ENCODE measurements at regions not wholly inside any gene's neighbourhood (a gene's known extent, or its start where the extent isn't known, plus 50 kb on each side); places are given as distances from the start of the nearest gene placed in this dataset.
"Not testable (repeated sequence)": the region's sequence is repeated elsewhere in the genome, so short reads cannot be mapped to it uniquely, and the experiment has no call there.

DNA sequence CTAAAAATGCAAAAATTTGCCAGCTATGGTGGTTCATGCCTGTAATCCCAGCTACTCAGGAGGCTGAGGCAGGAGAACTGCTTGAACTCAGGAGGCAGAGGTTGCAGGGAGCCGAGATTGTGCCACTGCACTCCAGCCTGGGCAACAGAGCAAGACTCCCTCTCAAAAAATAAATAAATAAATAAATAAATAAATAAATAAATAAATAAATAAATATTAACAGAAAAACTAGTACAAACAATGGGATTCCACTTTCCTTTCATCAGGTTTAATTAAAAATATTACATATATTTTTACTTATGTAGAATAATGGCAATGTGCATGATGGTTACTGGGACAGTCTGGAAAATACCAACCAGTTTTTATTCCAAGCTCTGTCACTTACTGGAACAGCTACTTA is 897.5 kb downstream of the PLOD2 start:
- H3K27me3 Mint-ChIP-seq; H3K4me1 Mint-ChIP-seq; intact Hi-C loops (cut with micrococcal nuclease); DNase-seq; H3K36me3 Mint-ChIP-seq (ENCODE audit: low read depth); H3K27ac Mint-ChIP-seq; H3K9me3 Mint-ChIP-seq; H3K4me3 Mint-ChIP-seq: not testable (repeated sequence)

DNA sequence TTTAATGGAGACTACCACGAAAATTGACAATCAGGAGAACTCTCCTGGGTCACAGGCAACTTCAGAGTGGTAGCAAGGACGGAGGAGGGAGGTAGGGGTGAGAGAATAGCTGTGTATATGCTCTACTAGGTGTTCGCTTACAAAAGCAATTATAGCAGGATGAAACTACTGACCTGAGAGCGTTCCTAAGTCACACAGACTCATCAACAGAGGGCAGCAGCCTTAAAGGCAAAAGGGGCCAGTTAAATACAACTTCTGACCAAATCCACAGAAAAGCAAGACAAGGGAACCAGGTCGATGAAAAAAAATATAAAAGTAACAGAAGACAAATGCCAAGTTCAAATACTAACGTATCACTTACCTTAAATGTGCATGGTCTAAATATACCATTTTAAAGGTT is 894.6 kb downstream of the PLOD2 start:
- no peaks in the 10 kb centered on the region for H3K4me1 Mint-ChIP-seq
- H3K4me3 Mint-ChIP-seq, result no peak overlapping the region
- H3K36me3 Mint-ChIP-seq (ENCODE audit: low read depth), result no peaks in the 10 kb centered on the region
- H3K9me3 Mint-ChIP-seq, result no peaks in the 10 kb centered on the region
- no peak for DNase-seq
- intact Hi-C loops (cut with micrococcal nuclease), result no loop called here
- no peak overlapping the region for H3K27ac Mint-ChIP-seq
- H3K27me3 Mint-ChIP-seq, result no peaks in the 10 kb centered on the region

DNA sequence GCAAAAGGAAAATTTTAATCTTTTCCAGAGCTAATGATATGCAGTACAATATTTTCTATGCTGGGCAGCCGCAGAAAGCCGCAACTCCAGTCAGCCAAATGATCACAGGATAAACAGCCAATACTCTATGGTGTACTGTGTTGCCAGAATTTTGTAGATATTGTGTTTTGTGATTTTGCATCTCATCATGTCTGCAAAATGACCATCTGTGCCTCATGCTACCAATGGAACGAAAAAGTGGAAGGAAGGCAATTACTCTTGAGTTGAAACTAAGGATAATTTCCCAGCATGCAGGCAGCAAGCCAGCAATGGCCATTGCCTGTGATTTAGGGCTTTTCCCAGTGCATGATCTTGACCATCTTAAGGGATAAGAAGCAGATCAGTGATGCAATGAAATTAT is 891.9 kb downstream of the PLOD2 start:
- no peak for DNase-seq
- Mint-ChIP-seq H3K4me3 (no peak overlapping the region), H3K36me3 (ENCODE audit: low read depth) (no peaks in the 10 kb centered on the region), H3K27ac (no peak overlapping the region), H3K9me3 (no peaks in the 10 kb centered on the region), H3K4me1 (no peaks in the 10 kb centered on the region), H3K27me3 (no peaks in the 10 kb centered on the region)
- intact Hi-C loops (cut with micrococcal nuclease), result no loop called here

DNA sequence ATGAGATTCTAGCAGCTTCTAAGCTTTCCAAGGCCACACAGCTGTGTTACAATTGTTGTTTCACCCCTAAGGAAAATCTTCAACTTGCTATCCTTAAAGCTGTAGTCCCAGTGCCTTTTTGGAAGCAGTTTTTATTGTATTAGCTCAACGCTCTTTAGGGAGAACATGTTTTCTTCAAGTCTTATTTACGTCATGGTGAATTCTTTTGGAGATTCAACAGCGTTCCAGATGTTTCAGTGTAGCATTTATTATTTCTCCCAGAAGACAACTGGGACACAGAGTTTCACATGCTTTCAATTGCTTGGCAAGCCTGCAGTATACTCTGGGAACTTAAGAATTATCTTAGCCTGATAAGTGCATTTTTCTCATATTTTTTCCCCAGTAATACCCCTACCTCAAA is 888.3 kb downstream of the PLOD2 start:
- DNase-seq, result no peak
- Mint-ChIP-seq H3K4me1 (no peaks in the 10 kb centered on the region), H3K9me3 (no peaks in the 10 kb centered on the region), H3K27me3 (no peaks in the 10 kb centered on the region), H3K27ac (no peak overlapping the region), H3K36me3 (ENCODE audit: low read depth) (no peaks in the 10 kb centered on the region), H3K4me3 (no peak overlapping the region)
- intact Hi-C loops (cut with micrococcal nuclease), result no loop called here

DNA sequence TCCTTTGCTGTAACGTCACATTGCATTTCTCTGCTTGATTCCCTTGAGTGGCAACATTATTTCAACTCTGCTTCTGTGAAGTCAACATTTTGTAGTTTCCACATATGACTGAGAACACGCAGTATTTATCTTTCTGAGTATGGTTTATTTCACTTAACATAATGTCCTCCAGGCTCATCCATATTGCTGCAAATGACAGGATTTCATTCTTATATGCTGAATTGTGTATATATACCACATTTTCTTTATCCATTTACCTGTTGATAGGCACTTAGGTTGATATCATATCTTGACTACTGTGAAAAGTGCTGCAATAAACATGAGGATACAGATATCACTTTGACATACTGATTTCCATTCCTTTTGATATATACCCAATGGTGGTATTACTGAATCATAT is 878.5 kb downstream of the PLOD2 start:
- no peaks in the 10 kb centered on the region for H3K27me3 Mint-ChIP-seq
- no peak for DNase-seq
- no peak overlapping the region for H3K4me3 Mint-ChIP-seq
- no peak overlapping the region for H3K27ac Mint-ChIP-seq
- no peaks in the 10 kb centered on the region for H3K36me3 Mint-ChIP-seq (ENCODE audit: low read depth)
- H3K9me3 Mint-ChIP-seq, result peaks cover 5% of the 10 kb centered on the region
- H3K4me1 Mint-ChIP-seq, result no peaks in the 10 kb centered on the region
- intact Hi-C loops (cut with micrococcal nuclease), result no loop called here

DNA sequence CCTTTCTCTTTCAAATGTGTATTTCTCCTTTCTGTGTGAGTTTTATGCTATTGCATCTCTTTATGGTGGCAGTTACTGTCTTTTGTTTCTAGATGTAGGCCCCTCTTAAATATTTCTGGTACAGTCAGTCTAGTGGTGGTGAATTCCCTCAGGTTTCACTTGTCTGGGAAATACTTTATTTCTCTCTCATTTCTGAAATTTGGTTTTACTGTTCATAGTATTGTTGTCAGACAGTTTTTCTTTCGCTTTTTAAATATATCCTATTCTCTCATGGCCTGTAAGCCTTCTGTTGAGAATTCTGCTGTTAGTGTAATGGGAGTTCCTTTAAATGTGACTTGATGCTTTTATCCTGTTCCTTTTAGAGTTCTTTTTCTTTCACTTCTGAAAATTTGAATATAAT is 874.0 kb downstream of the PLOD2 start:
- Mint-ChIP-seq H3K36me3 (ENCODE audit: low read depth) (no peaks in the 10 kb centered on the region), H3K4me3 (no peak overlapping the region), H3K27ac (no peak overlapping the region), H3K9me3 (peaks cover 13% of the 10 kb centered on the region), H3K4me1 (no peaks in the 10 kb centered on the region), H3K27me3 (no peaks in the 10 kb centered on the region)
- DNase-seq, result no peak
- intact Hi-C loops (cut with micrococcal nuclease), result no loop called here

DNA sequence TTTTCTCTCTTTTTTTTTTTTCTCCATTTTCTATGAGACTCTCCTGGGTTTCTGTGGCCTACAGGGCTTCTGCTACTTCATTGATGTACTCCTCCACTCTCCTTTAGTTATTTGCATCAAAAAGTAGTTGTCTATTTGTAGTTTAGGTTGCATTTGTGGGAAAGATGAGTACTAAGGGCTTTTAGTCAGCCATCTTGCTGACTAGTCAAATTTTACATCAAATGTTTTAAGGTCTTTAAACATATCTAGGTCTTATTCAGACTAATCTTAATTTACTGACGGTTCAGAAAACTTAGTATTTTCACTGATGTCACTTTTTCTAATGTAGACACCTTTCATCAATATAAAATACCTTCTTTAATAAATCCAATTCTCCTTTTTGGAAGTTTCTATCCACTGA is 871.0 kb downstream of the PLOD2 start:
- Mint-ChIP-seq H3K36me3 (ENCODE audit: low read depth) (no peaks in the 10 kb centered on the region), H3K9me3 (peaks cover 13% of the 10 kb centered on the region), H3K4me1 (no peaks in the 10 kb centered on the region), H3K27ac (no peak overlapping the region), H3K4me3 (no peak overlapping the region), H3K27me3 (no peaks in the 10 kb centered on the region)
- intact Hi-C loops (cut with micrococcal nuclease), result no loop called here
- DNase-seq, result no peak

DNA sequence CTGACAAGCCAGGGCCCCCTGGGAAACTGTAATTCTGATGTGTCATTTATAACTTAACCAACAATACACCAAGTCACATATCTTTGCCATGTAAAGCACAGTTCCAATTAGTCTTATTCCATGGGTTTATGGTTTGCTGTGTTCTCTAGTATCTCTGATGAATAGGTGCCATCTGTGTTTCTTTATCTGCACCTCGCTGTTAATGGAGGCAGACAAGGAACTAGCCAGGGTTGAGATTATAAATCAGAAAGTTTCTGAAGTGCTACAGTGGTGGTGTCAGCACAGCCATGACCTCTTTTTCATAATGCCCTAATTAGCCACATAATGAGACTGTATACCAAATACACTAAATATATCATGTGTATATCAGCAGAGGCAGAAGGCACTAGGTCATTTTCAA is 866.4 kb downstream of the PLOD2 start:
- H3K9me3 Mint-ChIP-seq, result no peaks in the 10 kb centered on the region
- no peaks in the 10 kb centered on the region for H3K27me3 Mint-ChIP-seq
- H3K4me1 Mint-ChIP-seq, result no peaks in the 10 kb centered on the region
- intact Hi-C loops (cut with micrococcal nuclease), result no loop called here
- DNase-seq, result no peak
- H3K36me3 Mint-ChIP-seq (ENCODE audit: low read depth), result no peaks in the 10 kb centered on the region
- H3K4me3 Mint-ChIP-seq, result no peak overlapping the region
- no peak overlapping the region for H3K27ac Mint-ChIP-seq

DNA sequence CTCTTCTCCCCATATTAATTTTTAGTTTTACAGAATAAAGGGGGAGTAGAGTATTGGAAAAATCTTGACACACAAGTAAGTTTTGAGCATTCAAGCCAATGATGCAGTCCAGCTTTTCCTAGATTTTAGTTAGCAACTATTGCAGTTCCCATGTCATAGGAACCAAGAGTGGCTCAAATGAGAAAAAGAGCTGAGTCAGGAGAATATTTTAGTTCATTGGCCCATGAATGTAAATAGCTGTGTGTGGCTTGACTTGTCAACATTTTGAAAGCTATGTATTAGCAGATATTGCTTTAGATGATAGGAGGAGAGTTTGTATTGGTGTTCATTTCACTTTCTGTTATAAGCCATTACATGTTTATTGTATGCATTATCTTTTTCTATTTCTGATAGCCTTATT is 853.7 kb downstream of the PLOD2 start:
- Mint-ChIP-seq H3K4me1 (no peaks in the 10 kb centered on the region), H3K9me3 (no peaks in the 10 kb centered on the region), H3K27me3 (no peaks in the 10 kb centered on the region), H3K36me3 (ENCODE audit: low read depth) (no peaks in the 10 kb centered on the region), H3K4me3 (no peak overlapping the region), H3K27ac (no peak overlapping the region)
- intact Hi-C loops (cut with micrococcal nuclease), result no loop called here
- no peak for DNase-seq

DNA sequence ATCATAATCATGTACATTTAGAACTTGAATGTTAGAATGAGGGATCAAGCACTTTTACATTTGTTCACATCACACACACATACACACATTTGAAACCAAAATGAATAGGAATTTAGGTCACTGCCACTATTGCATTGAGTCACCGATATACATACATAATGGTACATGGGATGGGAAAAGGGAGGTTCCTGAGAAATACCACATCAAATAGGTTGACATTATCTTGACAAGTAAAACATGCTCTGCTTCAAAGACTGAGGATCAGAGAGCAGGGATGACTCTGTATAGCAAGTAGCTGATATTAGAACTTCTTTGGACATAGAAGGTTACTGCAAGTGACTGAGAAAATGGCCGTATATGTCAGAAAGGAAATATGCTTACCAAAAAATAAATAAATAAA is 847.2 kb downstream of the PLOD2 start:
- Mint-ChIP-seq H3K4me1 (no peaks in the 10 kb centered on the region), H3K9me3 (no peaks in the 10 kb centered on the region), H3K27ac (no peak overlapping the region), H3K27me3 (no peaks in the 10 kb centered on the region), H3K4me3 (no peak overlapping the region), H3K36me3 (ENCODE audit: low read depth) (no peaks in the 10 kb centered on the region)
- no peak for DNase-seq
- intact Hi-C loops (cut with micrococcal nuclease), result no loop called here

DNA sequence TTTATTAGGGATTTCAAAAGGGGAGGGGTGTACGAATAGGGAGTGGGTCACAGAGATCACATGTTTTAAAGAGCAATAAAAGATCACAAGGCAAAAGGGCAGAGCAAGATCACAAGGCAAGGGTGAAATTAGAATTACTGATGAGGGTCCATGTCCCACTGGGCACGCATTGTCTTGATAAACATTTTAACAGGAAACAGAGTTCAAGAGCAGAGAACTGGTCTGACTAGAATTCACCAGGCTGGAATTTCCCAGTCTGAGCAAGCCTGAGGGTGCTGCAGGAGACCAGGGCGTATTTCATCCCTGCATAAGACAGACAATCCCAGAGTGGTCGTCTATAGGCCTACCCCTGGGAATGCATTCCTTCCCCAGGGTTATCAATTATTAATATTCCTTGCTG is 844.7 kb downstream of the PLOD2 start:
- H3K36me3 Mint-ChIP-seq (ENCODE audit: low read depth); H3K4me3 Mint-ChIP-seq; H3K4me1 Mint-ChIP-seq; DNase-seq; H3K27me3 Mint-ChIP-seq; H3K9me3 Mint-ChIP-seq; H3K27ac Mint-ChIP-seq; intact Hi-C loops (cut with micrococcal nuclease): not testable (repeated sequence)

DNA sequence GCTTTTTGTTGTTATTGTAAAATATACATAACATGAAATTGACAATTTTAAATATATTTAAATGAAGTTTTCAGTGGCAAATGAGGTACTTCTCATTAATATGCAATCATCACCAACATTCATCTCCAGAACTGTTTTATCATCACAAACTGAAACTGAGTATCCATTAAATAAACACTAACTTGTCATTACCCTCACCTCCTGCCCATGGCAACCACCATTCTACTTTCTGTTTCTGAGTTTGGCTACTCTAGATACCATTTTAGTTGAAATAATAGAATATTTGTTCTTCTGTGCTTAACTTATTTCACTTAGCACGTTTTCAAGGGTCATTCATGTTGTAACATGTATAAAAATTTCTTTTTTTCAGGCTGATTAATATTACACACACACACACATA is 834.3 kb downstream of the PLOD2 start:
- H3K27ac Mint-ChIP-seq, result no peak overlapping the region
- no peak overlapping the region for H3K4me3 Mint-ChIP-seq
- no peak for DNase-seq
- no peaks in the 10 kb centered on the region for H3K9me3 Mint-ChIP-seq
- H3K36me3 Mint-ChIP-seq (ENCODE audit: low read depth), result no peaks in the 10 kb centered on the region
- H3K27me3 Mint-ChIP-seq, result no peaks in the 10 kb centered on the region
- intact Hi-C loops (cut with micrococcal nuclease), result no loop called here
- H3K4me1 Mint-ChIP-seq, result no peaks in the 10 kb centered on the region

DNA sequence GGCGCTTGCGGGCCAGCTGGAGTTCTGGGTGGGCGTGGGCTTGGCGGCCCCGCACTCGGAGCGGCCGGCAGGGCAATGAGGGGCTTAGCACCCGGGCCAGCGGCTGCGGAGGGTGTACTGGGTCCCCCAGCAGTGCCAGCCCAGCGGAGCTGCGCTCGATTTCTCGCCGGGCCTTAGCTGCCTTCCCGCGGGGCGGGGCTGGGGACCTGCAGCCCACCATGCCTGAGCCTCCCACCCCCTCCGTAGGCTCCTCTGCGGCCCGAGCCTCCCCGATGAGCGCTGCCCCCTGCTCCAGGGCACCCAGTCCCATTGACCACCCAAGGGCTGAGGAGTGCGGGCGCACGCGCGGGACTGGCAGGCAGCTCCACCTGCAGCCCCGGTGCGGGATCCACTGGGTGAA is 827.6 kb downstream of the PLOD2 start:
- H3K9me3 Mint-ChIP-seq; H3K4me1 Mint-ChIP-seq; intact Hi-C loops (cut with micrococcal nuclease); H3K27me3 Mint-ChIP-seq; H3K4me3 Mint-ChIP-seq; DNase-seq; H3K27ac Mint-ChIP-seq; H3K36me3 Mint-ChIP-seq (ENCODE audit: low read depth): not testable (repeated sequence)

DNA sequence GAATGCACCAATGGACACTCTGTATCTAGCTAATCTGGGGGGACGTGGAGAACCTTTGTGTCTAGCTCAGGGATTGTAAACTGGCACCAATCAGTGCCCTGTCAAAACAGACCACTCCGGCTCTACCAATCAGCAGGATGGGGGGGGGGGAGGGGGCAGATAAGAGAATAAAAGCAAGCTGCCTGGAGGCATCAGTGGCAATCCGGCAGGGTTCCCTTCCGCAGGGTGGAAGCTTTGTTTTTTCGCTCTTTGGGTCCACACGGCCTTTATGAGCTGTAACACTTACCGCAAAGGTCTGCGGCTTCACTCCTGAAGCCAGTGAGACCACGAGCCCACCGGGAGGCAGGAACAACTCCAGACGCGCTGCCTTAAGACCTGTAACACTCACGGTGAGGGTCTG is 827.1 kb downstream of the PLOD2 start:
- Mint-ChIP-seq H3K4me3 (no peak overlapping the region), H3K4me1 (no peaks in the 10 kb centered on the region), H3K9me3 (no peaks in the 10 kb centered on the region), H3K36me3 (ENCODE audit: low read depth) (no peaks in the 10 kb centered on the region), H3K27me3 (no peaks in the 10 kb centered on the region), H3K27ac (no peak overlapping the region)
- DNase-seq, result no peak
- intact Hi-C loops (cut with micrococcal nuclease), result no loop called here

DNA sequence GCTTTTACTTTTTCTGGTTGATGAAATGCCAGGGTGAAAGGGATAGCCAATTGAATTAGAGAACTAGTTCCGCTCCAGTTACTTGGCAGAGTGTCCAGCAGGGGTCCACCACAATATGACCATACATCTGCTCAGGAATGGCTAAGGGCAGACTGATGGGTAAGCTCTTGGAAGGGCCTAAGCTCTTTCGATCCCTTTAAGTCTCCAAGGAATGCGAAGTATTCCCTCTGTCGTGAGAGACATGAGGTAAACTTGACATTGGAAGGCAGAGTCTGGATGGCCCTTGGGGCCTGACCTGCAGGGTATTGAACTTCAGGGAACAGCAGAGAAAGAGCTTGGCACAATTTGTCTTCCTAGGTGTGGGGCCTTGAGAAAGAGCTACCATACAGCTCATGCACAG is 805.8 kb downstream of the PLOD2 start:
- H3K27me3 Mint-ChIP-seq, result no peaks in the 10 kb centered on the region
- H3K4me1 Mint-ChIP-seq, result no peaks in the 10 kb centered on the region
- intact Hi-C loops (cut with micrococcal nuclease), result no loop called here
- peaks cover 15% of the 10 kb centered on the region for H3K9me3 Mint-ChIP-seq
- no peaks in the 10 kb centered on the region for H3K36me3 Mint-ChIP-seq (ENCODE audit: low read depth)
- no peak for DNase-seq
- H3K27ac Mint-ChIP-seq, result no peak overlapping the region
- no peak overlapping the region for H3K4me3 Mint-ChIP-seq

DNA sequence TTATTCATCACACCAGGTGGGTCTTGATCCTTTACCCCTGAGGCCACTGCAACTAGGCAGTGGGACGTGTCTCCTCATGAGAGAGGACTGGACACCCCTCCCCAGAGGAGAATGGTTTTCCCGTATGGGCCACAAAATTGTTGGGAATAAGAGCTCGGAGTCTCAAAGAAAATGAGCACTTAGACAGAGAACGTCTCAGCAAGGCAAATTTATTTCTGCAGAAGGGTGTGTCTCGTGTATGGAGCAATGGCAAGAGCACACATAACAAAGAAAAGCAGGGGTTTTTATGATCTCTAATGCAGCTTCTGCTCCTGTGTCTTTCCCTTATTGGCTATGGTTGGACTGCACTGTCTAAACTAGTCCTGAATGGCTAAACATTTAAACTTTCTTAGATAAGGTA is 803.5 kb downstream of the PLOD2 start:
- no peak for DNase-seq
- Mint-ChIP-seq H3K36me3 (ENCODE audit: low read depth) (no peaks in the 10 kb centered on the region), H3K9me3 (peaks cover 15% of the 10 kb centered on the region), H3K4me1 (no peaks in the 10 kb centered on the region), H3K4me3 (no peak overlapping the region), H3K27ac (no peak overlapping the region), H3K27me3 (no peaks in the 10 kb centered on the region)
- intact Hi-C loops (cut with micrococcal nuclease), result no loop called here
